CD4-positive, alpha-beta T cell treated with Interleukin-4 for 1 hour (primary cell): ENCODE measurements at regions not wholly inside any gene's neighbourhood (a gene's known extent, or its start where the extent isn't known, plus 50 kb on each side); places are given as distances from the start of the nearest gene placed in this dataset.
"Not testable (repeated sequence)": the region's sequence is repeated elsewhere in the genome, so short reads cannot be mapped to it uniquely, and the experiment has no call there.

Source experiments
- DNase-seq, 2 donors: peaks; one replicate each; pipeline ENCODE4 v3.0.0-alpha.2; 2020 to 2022

GRCh38 chr6:90675107-90675506, 88.2 kb upstream of the MAP3K7 start:
- DNase-seq: not testable (repeated sequence)

- not testable (repeated sequence) for DNase-seq
Observed at GRCh38 chr6:90674077-90674476, 87.2 kb upstream of the MAP3K7 start.

GRCh38 chr6:90669846-90670245, 83.0 kb upstream of the MAP3K7 start:
- DNase-seq: no peak

GRCh38 chr6:90669420-90669819, 82.5 kb upstream of the MAP3K7 start:
- DNase-seq: no peak

GRCh38 chr6:90668141-90668540, 81.3 kb upstream of the MAP3K7 start:
- DNase-seq: no peak

GRCh38 chr6:90663873-90664272, 77.0 kb upstream of the MAP3K7 start:
- DNase-seq: no peak

- DNase-seq: no peak
Observed at GRCh38 chr6:90663106-90663505, 76.2 kb upstream of the MAP3K7 start.

- no peak for DNase-seq
Observed at GRCh38 chr6:90660931-90661330, 74.1 kb upstream of the MAP3K7 start.

GRCh38 chr6:90658497-90658896, 71.6 kb upstream of the MAP3K7 start:
- DNase-seq: no peak

GRCh38 chr6:90656325-90656724, 69.5 kb upstream of the MAP3K7 start:
- no peak for DNase-seq

GRCh38 chr6:90654806-90655205, 67.9 kb upstream of the MAP3K7 start:
- no peak for DNase-seq

- no peak for DNase-seq
Observed at GRCh38 chr6:90654166-90654565, 67.3 kb upstream of the MAP3K7 start.

- no peak for DNase-seq
Observed at GRCh38 chr6:90653750-90654149, 66.9 kb upstream of the MAP3K7 start.

GRCh38 chr6:90650041-90650940, 63.4 kb upstream of the MAP3K7 start:
- DNase-seq: no peak

- DNase-seq: no peak
Observed at GRCh38 chr6:90648873-90649272, 62.0 kb upstream of the MAP3K7 start.

- no peak for DNase-seq
Observed at GRCh38 chr6:90646940-90647339, 60.1 kb upstream of the MAP3K7 start.

- no peak for DNase-seq
Observed at GRCh38 chr6:90645634-90646033, 58.8 kb upstream of the MAP3K7 start.

- DNase-seq: no peak
Observed at GRCh38 chr6:90644492-90644891, 57.6 kb upstream of the MAP3K7 start.

- DNase-seq: no peak
Observed at GRCh38 chr6:90643381-90643780, 56.5 kb upstream of the MAP3K7 start.

- DNase-seq: no peak
Observed at GRCh38 chr6:90637320-90637719, 50.4 kb upstream of the MAP3K7 start.
